ENCODE measurements at regions not wholly inside any gene's neighbourhood (a gene's known extent, or its start where the extent isn't known, plus 50 kb on each side); places are given as distances from the start of the nearest gene placed in this dataset.
"Not testable (repeated sequence)": the region's sequence is repeated elsewhere in the genome, so short reads cannot be mapped to it uniquely, and the experiment has no call there.

DNA sequence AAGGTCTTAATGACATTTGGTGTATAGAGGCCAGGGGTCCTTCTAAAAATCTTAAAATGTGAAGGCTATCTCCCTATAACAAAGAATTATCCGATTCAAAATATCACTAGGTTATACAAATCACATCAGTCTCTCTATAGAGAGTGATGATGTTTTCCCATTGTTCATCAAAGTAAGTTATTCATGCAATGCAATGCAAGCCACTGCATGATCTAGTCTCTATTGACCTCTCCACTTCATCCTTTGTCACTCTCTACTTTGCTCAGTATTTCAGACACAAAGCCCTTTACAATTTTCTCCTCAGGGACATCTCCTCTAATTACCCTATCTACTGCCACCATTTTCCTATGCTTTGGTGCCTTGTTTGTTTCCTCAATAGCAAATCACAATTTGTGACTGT, 628.0 kb downstream of the HTR1B start:
- Histone ChIP-seq H3K4me2 (ENCODE audit: low read depth, low read length, poor library complexity, severe bottlenecking) (no peak overlapping the region), H3K9me3 (ENCODE audit: insufficient read depth, low read depth, low read length) (no peaks in the 10 kb centered on the region), H3K9ac (ENCODE audit: low read depth, low read length, poor library complexity, severe bottlenecking) (no peak overlapping the region), H3K79me2 (ENCODE audit: insufficient read depth, low read length) (no peaks in the 10 kb centered on the region), H4K20me1 (ENCODE audit: insufficient read depth, low read length, poor library complexity, severe bottlenecking) (no peaks in the 10 kb centered on the region), H3K4me3 (ENCODE audit: low read length, poor library complexity, severe bottlenecking) (no peak overlapping the region), H3K4me1 (ENCODE audit: insufficient read depth, low read length, poor library complexity, severe bottlenecking) (no peaks in the 10 kb centered on the region), H3F3A (ENCODE audit: low read depth) (no peaks in the 10 kb centered on the region), H2AFZ (ENCODE audit: low read length) (no peak overlapping the region), H3K9me2 (replicated peaks; ENCODE audit: low read depth, low read length) (no peaks in the 10 kb centered on the region), H3K36me3 (ENCODE audit: insufficient read depth, low read length) (no peaks in the 10 kb centered on the region), H3K27me3 (ENCODE audit: insufficient read depth, low read length, poor library complexity, severe bottlenecking) (no peaks in the 10 kb centered on the region)
- no peak for TF ChIP-seq EZH2phosphoT487 (IDR thresholded peaks at IDR 0.05; ENCODE audit: borderline replicate concordance)
- TF ChIP-seq, protein P1, sequence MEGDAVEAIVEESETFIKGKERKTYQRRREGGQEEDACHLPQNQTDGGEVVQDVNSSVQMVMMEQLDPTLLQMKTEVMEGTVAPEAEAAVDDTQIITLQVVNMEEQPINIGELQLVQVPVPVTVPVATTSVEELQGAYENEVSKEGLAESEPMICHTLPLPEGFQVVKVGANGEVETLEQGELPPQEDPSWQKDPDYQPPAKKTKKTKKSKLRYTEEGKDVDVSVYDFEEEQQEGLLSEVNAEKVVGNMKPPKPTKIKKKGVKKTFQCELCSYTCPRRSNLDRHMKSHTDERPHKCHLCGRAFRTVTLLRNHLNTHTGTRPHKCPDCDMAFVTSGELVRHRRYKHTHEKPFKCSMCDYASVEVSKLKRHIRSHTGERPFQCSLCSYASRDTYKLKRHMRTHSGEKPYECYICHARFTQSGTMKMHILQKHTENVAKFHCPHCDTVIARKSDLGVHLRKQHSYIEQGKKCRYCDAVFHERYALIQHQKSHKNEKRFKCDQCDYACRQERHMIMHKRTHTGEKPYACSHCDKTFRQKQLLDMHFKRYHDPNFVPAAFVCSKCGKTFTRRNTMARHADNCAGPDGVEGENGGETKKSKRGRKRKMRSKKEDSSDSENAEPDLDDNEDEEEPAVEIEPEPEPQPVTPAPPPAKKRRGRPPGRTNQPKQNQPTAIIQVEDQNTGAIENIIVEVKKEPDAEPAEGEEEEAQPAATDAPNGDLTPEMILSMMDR (conservative IDR thresholded peaks at IDR 0.05; ENCODE audit: low read length) = no peak

- H3K79me2 ChIP-seq (ENCODE audit: insufficient read depth, low read length) = no peaks in the 10 kb centered on the region
- no peaks in the 10 kb centered on the region for H4K20me1 ChIP-seq (ENCODE audit: insufficient read depth, low read length, poor library complexity, severe bottlenecking)
- TF ChIP-seq EZH2phosphoT487 (IDR thresholded peaks at IDR 0.05; ENCODE audit: borderline replicate concordance) = no peak
- TF ChIP-seq, protein P1 (conservative IDR thresholded peaks at IDR 0.05; ENCODE audit: low read length) = no peak
- H3K9me2 ChIP-seq (replicated peaks; ENCODE audit: low read depth, low read length) = no peaks in the 10 kb centered on the region
- H3F3A ChIP-seq (ENCODE audit: low read depth) = no peaks in the 10 kb centered on the region
- no peaks in the 10 kb centered on the region for H3K4me1 ChIP-seq (ENCODE audit: insufficient read depth, low read length, poor library complexity, severe bottlenecking)
- no peak overlapping the region for H3K4me3 ChIP-seq (ENCODE audit: low read length, poor library complexity, severe bottlenecking)
- no peaks in the 10 kb centered on the region for H3K27me3 ChIP-seq (ENCODE audit: insufficient read depth, low read length, poor library complexity, severe bottlenecking)
- H2AFZ ChIP-seq (ENCODE audit: low read length) = no peak overlapping the region
- H3K9me3 ChIP-seq (ENCODE audit: insufficient read depth, low read depth, low read length) = no peaks in the 10 kb centered on the region
- H3K36me3 ChIP-seq (ENCODE audit: insufficient read depth, low read length) = no peaks in the 10 kb centered on the region
- H3K9ac ChIP-seq (ENCODE audit: low read depth, low read length, poor library complexity, severe bottlenecking) = no peak overlapping the region
- H3K4me2 ChIP-seq (ENCODE audit: low read depth, low read length, poor library complexity, severe bottlenecking) = no peak overlapping the region
Observed at GRCh38 chr6:76834399-76834798, 628.9 kb downstream of the HTR1B start.

DNA sequence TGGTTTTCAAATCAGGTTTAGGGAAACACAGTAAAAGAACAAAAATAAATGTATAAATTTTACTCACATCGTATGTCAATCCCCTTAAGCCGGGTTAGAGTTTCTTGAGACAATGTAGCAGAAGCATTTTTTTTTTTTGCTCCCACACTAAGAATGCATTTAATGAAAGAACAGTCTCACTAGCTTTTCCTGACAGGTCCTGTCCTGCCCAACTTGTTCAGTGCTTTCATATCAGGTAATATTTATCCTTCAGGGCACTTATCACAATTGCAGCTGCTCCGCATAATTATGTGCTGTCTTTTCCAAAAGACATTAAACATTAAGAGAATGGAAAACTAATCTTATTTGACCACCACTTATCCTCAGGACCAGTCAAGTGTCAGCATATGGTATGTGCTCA, 632.0 kb downstream of the HTR1B start:
- Histone ChIP-seq H3K9me3 (ENCODE audit: insufficient read depth, low read depth, low read length) (no peaks in the 10 kb centered on the region), H3K4me1 (ENCODE audit: insufficient read depth, low read length, poor library complexity, severe bottlenecking) (no peaks in the 10 kb centered on the region), H3K79me2 (ENCODE audit: insufficient read depth, low read length) (no peaks in the 10 kb centered on the region), H4K20me1 (ENCODE audit: insufficient read depth, low read length, poor library complexity, severe bottlenecking) (no peaks in the 10 kb centered on the region), H3K36me3 (ENCODE audit: insufficient read depth, low read length) (no peaks in the 10 kb centered on the region), H2AFZ (ENCODE audit: low read length) (no peak overlapping the region), H3F3A (ENCODE audit: low read depth) (no peaks in the 10 kb centered on the region), H3K9ac (ENCODE audit: low read depth, low read length, poor library complexity, severe bottlenecking) (no peak overlapping the region), H3K9me2 (replicated peaks; ENCODE audit: low read depth, low read length) (no peaks in the 10 kb centered on the region), H3K4me3 (ENCODE audit: low read length, poor library complexity, severe bottlenecking) (no peak overlapping the region), H3K27me3 (ENCODE audit: insufficient read depth, low read length, poor library complexity, severe bottlenecking) (no peaks in the 10 kb centered on the region), H3K4me2 (ENCODE audit: low read depth, low read length, poor library complexity, severe bottlenecking) (no peak overlapping the region)
- no peak for TF ChIP-seq EZH2phosphoT487 (IDR thresholded peaks at IDR 0.05; ENCODE audit: borderline replicate concordance)
- TF ChIP-seq, protein P1 (conservative IDR thresholded peaks at IDR 0.05; ENCODE audit: low read length) = no peak

DNA sequence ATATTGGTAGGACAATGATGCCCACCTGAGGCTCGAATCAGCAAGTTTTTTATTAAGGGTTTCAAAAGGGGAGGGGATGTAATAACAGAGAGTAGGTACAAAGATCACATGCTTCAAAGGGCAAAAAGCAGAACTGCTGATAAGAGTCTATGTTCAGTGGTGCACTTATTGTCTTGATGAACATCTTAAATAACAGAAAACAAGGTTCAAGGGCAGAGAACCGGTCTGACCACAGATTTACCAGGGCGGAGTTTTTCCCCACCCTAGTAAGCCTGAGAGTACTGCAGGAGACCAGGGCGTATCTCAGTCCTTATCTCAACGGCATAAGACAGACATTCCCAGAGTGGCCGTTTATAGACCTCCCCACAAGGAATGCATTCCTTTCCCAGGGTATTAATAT, 639.7 kb downstream of the HTR1B start:
- not testable (repeated sequence) for H4K20me1 ChIP-seq (ENCODE audit: insufficient read depth, low read length, poor library complexity, severe bottlenecking); H3K4me2 ChIP-seq (ENCODE audit: low read depth, low read length, poor library complexity, severe bottlenecking); H3F3A ChIP-seq (ENCODE audit: low read depth); H3K9ac ChIP-seq (ENCODE audit: low read depth, low read length, poor library complexity, severe bottlenecking); H3K4me1 ChIP-seq (ENCODE audit: insufficient read depth, low read length, poor library complexity, severe bottlenecking); H3K9me3 ChIP-seq (ENCODE audit: insufficient read depth, low read depth, low read length); H3K79me2 ChIP-seq (ENCODE audit: insufficient read depth, low read length); H2AFZ ChIP-seq (ENCODE audit: low read length); H3K9me2 ChIP-seq (replicated peaks; ENCODE audit: low read depth, low read length); H3K4me3 ChIP-seq (ENCODE audit: low read length, poor library complexity, severe bottlenecking); H3K27me3 ChIP-seq (ENCODE audit: insufficient read depth, low read length, poor library complexity, severe bottlenecking); H3K36me3 ChIP-seq (ENCODE audit: insufficient read depth, low read length)
